IgD-negative memory B cell (primary cell): ENCODE measurements at regions not wholly inside any gene's neighbourhood (a gene's known extent, or its start where the extent isn't known, plus 50 kb on each side); places are given as distances from the start of the nearest gene placed in this dataset.
A peak's percentile ranks its signal among the peaks of the same experiment; 100 is the strongest.

ENCODE experiments used
- H3K27ac Mint-ChIP-seq, 3 donors: one replicate each; pipeline ENCODE4 v1.8.0; 2020 to 2022; ENCODE audit warnings: mild to moderate bottlenecking in 3 of 3, mixed read lengths in 3 of 3, moderate library complexity in 1 of 3
- H3K27me3 Mint-ChIP-seq: one replicate; pipeline ENCODE4 v1.8.0; 2021; ENCODE audit warnings: mixed read lengths
- H3K36me3 Mint-ChIP-seq: one replicate; pipeline ENCODE4 v1.8.0; 2020; ENCODE audit warnings: mild to moderate bottlenecking, mixed read lengths
- H3K4me1 Mint-ChIP-seq, 3 donors: one replicate each; pipeline ENCODE4 v1.8.0; 2020 to 2022; ENCODE audit warnings: mixed read lengths in 3 of 3, mild to moderate bottlenecking in 1 of 3
- H3K4me3 Mint-ChIP-seq, 4 donors: one replicate each; pipeline ENCODE4 v1.8.0; 2020 to 2022; ENCODE audit warnings: mild to moderate bottlenecking in 4 of 4, mixed read lengths in 4 of 4, moderate library complexity in 3 of 4
- H3K9me3 Mint-ChIP-seq, 3 donors: one replicate each; pipeline ENCODE4 v1.8.0; 2020 to 2021; ENCODE audit warnings: mixed read lengths in 3 of 3, mild to moderate bottlenecking in 1 of 3

GRCh38 chr6:77403424-77403823 lies 59.9 kb downstream of the HTR1B start:
- H3K4me1 Mint-ChIP-seq: no peaks in the 10 kb centered on the region
- no peak overlapping the region for H3K4me3 Mint-ChIP-seq
- peaks cover 0 to 2% (median 0%) of the 10 kb centered on the region in 3 donors for H3K9me3 Mint-ChIP-seq
- no peaks in the 10 kb centered on the region for H3K27me3 Mint-ChIP-seq
- H3K36me3 Mint-ChIP-seq: no peaks in the 10 kb centered on the region
- no peak overlapping the region for H3K27ac Mint-ChIP-seq

- H3K4me1 Mint-ChIP-seq: no peaks in the 10 kb centered on the region
- no peaks in the 10 kb centered on the region for H3K27me3 Mint-ChIP-seq
- H3K9me3 Mint-ChIP-seq: peaks cover 1 to 5% (median 2%) of the 10 kb centered on the region in 3 donors
- H3K27ac Mint-ChIP-seq: no peak overlapping the region
- no peak overlapping the region for H3K4me3 Mint-ChIP-seq
- no peaks in the 10 kb centered on the region for H3K36me3 Mint-ChIP-seq
Observed at GRCh38 chr6:77401231-77401630, 62.1 kb downstream of the HTR1B start.

- H3K36me3 Mint-ChIP-seq: no peaks in the 10 kb centered on the region
- H3K4me1 Mint-ChIP-seq: no peaks in the 10 kb centered on the region
- no peak overlapping the region for H3K27ac Mint-ChIP-seq
- H3K9me3 Mint-ChIP-seq: peaks cover 1 to 5% (median 2%) of the 10 kb centered on the region in 3 donors
- no peak overlapping the region for H3K4me3 Mint-ChIP-seq
- no peaks in the 10 kb centered on the region for H3K27me3 Mint-ChIP-seq
Observed at GRCh38 chr6:77397561-77397960, 65.7 kb downstream of the HTR1B start.

GRCh38 chr6:77389402-77389801 lies 73.9 kb downstream of the HTR1B start:
- Mint-ChIP-seq H3K36me3 (peaks cover 2% of the 10 kb centered on the region), H3K4me3 (no peak overlapping the region), H3K27ac (no peak overlapping the region), H3K27me3 (no peaks in the 10 kb centered on the region), H3K4me1 (no peaks in the 10 kb centered on the region), H3K9me3 (peaks cover 0 to 4% (median 3%) of the 10 kb centered on the region in 3 donors)

GRCh38 chr6:77383026-77383425 lies 80.3 kb downstream of the HTR1B start:
- H3K4me3 Mint-ChIP-seq: no peak overlapping the region
- H3K36me3 Mint-ChIP-seq: peaks cover 2% of the 10 kb centered on the region
- H3K27me3 Mint-ChIP-seq: no peaks in the 10 kb centered on the region
- H3K9me3 Mint-ChIP-seq: peaks cover 6 to 17% (median 12%) of the 10 kb centered on the region in 3 donors
- H3K27ac Mint-ChIP-seq: no peak overlapping the region
- H3K4me1 Mint-ChIP-seq: peaks cover 0 to 1% (median 0%) of the 10 kb centered on the region in 3 donors

GRCh38 chr6:77373955-77374354 lies 89.3 kb downstream of the HTR1B start:
- no peak overlapping the region for H3K4me3 Mint-ChIP-seq
- no peaks in the 10 kb centered on the region for H3K36me3 Mint-ChIP-seq
- no peak overlapping the region for H3K27ac Mint-ChIP-seq
- H3K4me1 Mint-ChIP-seq: no peaks in the 10 kb centered on the region
- H3K27me3 Mint-ChIP-seq: peaks cover 4% of the 10 kb centered on the region
- peaks cover 0 to 6% (median under 1%) of the 10 kb centered on the region in 3 donors for H3K9me3 Mint-ChIP-seq

GRCh38 chr6:77371748-77372147 lies 91.5 kb downstream of the HTR1B start:
- Mint-ChIP-seq H3K27ac (no peak overlapping the region), H3K27me3 (peaks cover 4% of the 10 kb centered on the region), H3K4me3 (no peak overlapping the region), H3K9me3 (peaks cover 0 to 6% (median 2%) of the 10 kb centered on the region in 3 donors), H3K4me1 (no peaks in the 10 kb centered on the region), H3K36me3 (no peaks in the 10 kb centered on the region)

GRCh38 chr6:77368660-77369313 lies 94.5 kb downstream of the HTR1B start:
- Mint-ChIP-seq H3K4me3 (peak overlapping the region in 1 of 4 donors; percentile 54), H3K27ac (peak overlapping the region in 1 of 3 donors; percentile 13), H3K4me1 (no peaks in the 10 kb centered on the region), H3K9me3 (peaks cover 2 to 6% (median 6%) of the 10 kb centered on the region in 3 donors), H3K36me3 (no peaks in the 10 kb centered on the region), H3K27me3 (peaks cover 4% of the 10 kb centered on the region)

- H3K4me1 Mint-ChIP-seq: no peaks in the 10 kb centered on the region
- H3K27ac Mint-ChIP-seq: no peak overlapping the region
- H3K9me3 Mint-ChIP-seq: peaks cover 2 to 9% (median 6%) of the 10 kb centered on the region in 3 donors
- H3K27me3 Mint-ChIP-seq: peaks cover 4% of the 10 kb centered on the region
- H3K4me3 Mint-ChIP-seq: no peak overlapping the region
- no peaks in the 10 kb centered on the region for H3K36me3 Mint-ChIP-seq
Observed at GRCh38 chr6:77366798-77367197, 96.5 kb downstream of the HTR1B start.

- Mint-ChIP-seq H3K27me3 (no peaks in the 10 kb centered on the region), H3K9me3 (peaks cover 0 to 10% (median 2%) of the 10 kb centered on the region in 3 donors), H3K4me1 (no peaks in the 10 kb centered on the region), H3K27ac (no peak overlapping the region), H3K4me3 (no peak overlapping the region), H3K36me3 (no peaks in the 10 kb centered on the region)
Observed at GRCh38 chr6:77363702-77364101, 99.6 kb downstream of the HTR1B start.

GRCh38 chr6:77362055-77362454 lies 101.2 kb downstream of the HTR1B start:
- Mint-ChIP-seq H3K27ac (no peak overlapping the region), H3K36me3 (no peaks in the 10 kb centered on the region), H3K4me1 (no peaks in the 10 kb centered on the region), H3K9me3 (peaks cover 0 to 10% (median 2%) of the 10 kb centered on the region in 3 donors), H3K27me3 (no peaks in the 10 kb centered on the region), H3K4me3 (no peak overlapping the region)

- H3K36me3 Mint-ChIP-seq: no peaks in the 10 kb centered on the region
- no peaks in the 10 kb centered on the region for H3K4me1 Mint-ChIP-seq
- no peak overlapping the region for H3K27ac Mint-ChIP-seq
- no peaks in the 10 kb centered on the region for H3K27me3 Mint-ChIP-seq
- H3K4me3 Mint-ChIP-seq: no peak overlapping the region
- H3K9me3 Mint-ChIP-seq: peaks cover 0 to 7% (median 2%) of the 10 kb centered on the region in 3 donors
Observed at GRCh38 chr6:77361018-77361417, 102.3 kb downstream of the HTR1B start.

GRCh38 chr6:77356821-77357220 lies 106.5 kb downstream of the HTR1B start:
- Mint-ChIP-seq H3K9me3 (peaks cover 2 to 4% (median 2%) of the 10 kb centered on the region in 3 donors), H3K4me3 (no peak overlapping the region), H3K36me3 (no peaks in the 10 kb centered on the region), H3K4me1 (no peaks in the 10 kb centered on the region), H3K27ac (no peak overlapping the region), H3K27me3 (no peaks in the 10 kb centered on the region)

- H3K36me3 Mint-ChIP-seq: no peaks in the 10 kb centered on the region
- peaks cover 0 to 4% (median 2%) of the 10 kb centered on the region in 3 donors for H3K9me3 Mint-ChIP-seq
- H3K27me3 Mint-ChIP-seq: no peaks in the 10 kb centered on the region
- H3K4me3 Mint-ChIP-seq: no peak overlapping the region
- H3K27ac Mint-ChIP-seq: no peak overlapping the region
- no peaks in the 10 kb centered on the region for H3K4me1 Mint-ChIP-seq
Observed at GRCh38 chr6:77354581-77354980, 108.7 kb downstream of the HTR1B start.

- Mint-ChIP-seq H3K4me1 (no peaks in the 10 kb centered on the region), H3K9me3 (peaks cover 0 to 4% (median 0%) of the 10 kb centered on the region in 3 donors), H3K27me3 (no peaks in the 10 kb centered on the region), H3K36me3 (no peaks in the 10 kb centered on the region), H3K4me3 (no peak overlapping the region), H3K27ac (no peak overlapping the region)
Observed at GRCh38 chr6:77353129-77353528, 110.2 kb downstream of the HTR1B start.
